ENCODE measurements at regions not wholly inside any gene's neighbourhood (a gene's known extent, or its start where the extent isn't known, plus 50 kb on each side); places are given as distances from the start of the nearest gene placed in this dataset.

GRCh38 chr1:118459871-118460270 is 274.8 kb upstream of the SPAG17 start:
- TF ChIP-seq CTCF (conservative IDR thresholded peaks at IDR 0.05 in 1 of 2, IDR thresholded peaks at IDR 0.05 in 1 of 2; ENCODE audit: extremely low read depth in 1 of 2, insufficient read depth in 1 of 2, low read depth in 1 of 2, low read length in 2 of 2) (no peak), EZH2 (IDR thresholded peaks at IDR 0.05; ENCODE audit: borderline replicate concordance, low read length) (no peak)

Measured in mammary epithelial cell (primary cell).